GM21360 (cell line): ENCODE measurements at regions not wholly inside any gene's neighbourhood (a gene's known extent, or its start where the extent isn't known, plus 50 kb on each side); places are given as distances from the start of the nearest gene placed in this dataset.
"Not testable (repeated sequence)": the region's sequence is repeated elsewhere in the genome, so short reads cannot be mapped to it uniquely, and the experiment has no call there.

Source experiments
- ATAC-seq: cut with Tn5 transposase; IDR thresholded peaks from one replicate; pipeline ENCODE4 v1.9.1; 2021; ENCODE audit warnings: mild to moderate bottlenecking, moderate library complexity; ENCODE audit not compliant: unreplicated experiment

DNA sequence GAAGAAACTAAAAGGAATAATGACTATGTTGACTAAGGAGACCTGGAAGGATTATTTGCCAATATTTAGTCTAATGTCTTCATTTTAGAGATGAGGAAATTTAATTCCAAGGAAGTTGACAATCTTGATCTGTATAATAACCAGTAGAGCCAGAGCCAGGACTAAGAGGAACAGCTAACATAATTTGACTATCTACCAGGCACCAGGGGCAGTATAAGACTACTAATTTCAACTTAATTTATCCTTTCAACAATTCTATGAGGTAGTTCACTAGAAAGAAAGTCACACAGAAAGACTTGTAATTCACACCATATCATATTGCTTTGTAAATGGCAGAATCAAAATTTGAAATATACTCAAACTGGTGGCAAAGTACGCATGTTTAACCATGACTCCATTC is 273.0 kb upstream of the STXBP5 start:
- ATAC-seq: no peak

DNA sequence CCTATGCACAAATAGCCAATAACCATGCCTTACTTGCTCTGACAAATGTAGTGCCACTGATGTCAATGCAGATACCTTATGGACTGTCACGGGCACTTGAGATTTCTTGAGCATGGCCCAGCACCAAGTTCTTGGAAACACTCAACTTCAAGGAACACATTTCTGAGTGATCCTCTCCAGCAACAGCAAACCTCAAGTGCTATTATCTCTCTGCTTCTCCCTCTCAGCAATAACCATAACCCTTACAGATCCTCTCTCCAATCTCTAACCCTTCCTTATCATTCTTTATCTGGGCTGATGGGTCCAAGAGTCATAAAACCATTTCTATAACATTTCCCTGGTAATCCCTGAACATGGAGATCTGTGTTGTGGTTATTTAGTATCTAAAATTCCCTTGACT is 266.9 kb upstream of the STXBP5 start:
- ATAC-seq: no peak

DNA sequence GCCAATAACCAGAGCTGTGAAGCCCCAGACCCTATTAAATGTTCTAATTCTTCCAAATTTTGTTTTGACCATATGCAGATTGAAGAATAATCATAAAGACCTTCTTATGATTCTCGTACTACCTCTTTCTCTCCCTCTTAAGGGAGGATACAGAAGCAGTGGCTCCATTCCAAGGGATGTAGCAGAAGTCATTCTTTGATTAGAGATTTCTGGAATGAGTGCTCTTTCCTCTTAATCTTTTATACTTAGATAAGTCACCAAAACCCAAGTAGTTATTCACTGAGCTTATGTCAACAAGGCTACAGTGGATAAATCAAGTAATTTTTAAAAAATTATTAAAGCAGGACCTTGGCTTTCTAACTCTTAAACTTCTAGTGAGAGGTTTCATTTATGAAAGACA is 266.0 kb upstream of the STXBP5 start:
- ATAC-seq: no peak

DNA sequence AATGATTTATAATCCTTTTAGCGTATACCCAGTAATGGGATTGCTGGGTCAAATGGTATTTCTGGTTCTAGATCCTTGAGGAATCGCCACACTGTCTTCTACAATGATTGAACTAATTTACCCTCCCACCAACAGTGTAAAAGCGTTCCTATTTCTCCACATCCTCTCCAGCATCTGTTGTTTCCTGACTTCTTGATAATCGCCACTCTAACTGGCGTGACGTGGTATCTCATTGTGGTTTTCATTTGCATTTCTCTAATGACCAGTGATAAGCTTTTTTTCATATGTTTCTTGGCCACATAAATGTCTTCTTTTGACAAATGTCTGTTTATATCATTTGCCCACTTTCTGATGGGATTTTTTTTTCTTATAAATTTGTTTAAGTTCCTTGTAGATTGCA is 264.8 kb upstream of the STXBP5 start:
- not testable (repeated sequence) for ATAC-seq

DNA sequence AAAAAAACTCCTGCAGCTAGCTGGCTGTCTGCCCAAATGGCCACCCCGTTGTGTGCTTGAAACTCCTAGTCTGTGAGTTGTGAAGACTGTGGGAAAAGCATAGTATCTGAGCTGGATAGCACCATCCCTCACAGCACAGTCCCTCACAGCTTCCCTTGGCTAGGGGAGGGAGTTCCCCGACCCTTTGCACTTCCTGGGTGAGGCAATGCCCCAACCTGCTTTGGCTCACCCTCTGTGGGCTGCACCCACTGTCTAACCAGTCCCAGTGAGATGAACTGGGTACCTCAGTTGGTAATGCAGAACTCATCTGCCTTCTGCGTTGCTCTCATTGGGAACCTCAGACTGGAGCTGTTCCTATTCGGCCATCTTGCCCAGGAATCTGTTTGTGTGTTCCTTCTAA is 260.6 kb upstream of the STXBP5 start:
- ATAC-seq: no peak

DNA sequence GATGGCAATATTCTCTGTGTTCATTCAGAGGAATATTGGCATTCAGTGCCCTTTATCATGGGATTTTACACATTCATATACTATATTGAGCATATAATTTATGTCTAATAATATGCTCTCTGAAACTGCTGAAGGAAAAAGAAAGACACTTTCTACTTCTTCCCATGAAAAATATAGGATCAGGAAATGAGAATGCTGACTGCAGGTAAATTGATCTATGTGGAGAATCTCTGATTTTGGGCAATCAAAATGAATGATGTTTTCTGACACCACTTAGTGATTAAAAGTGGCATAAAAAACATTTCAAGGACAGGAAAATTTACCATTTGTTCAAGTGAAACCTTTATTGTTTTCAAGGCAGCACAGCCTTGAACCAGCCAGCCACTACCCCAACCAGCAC is 260.1 kb upstream of the STXBP5 start:
- no peak for ATAC-seq

DNA sequence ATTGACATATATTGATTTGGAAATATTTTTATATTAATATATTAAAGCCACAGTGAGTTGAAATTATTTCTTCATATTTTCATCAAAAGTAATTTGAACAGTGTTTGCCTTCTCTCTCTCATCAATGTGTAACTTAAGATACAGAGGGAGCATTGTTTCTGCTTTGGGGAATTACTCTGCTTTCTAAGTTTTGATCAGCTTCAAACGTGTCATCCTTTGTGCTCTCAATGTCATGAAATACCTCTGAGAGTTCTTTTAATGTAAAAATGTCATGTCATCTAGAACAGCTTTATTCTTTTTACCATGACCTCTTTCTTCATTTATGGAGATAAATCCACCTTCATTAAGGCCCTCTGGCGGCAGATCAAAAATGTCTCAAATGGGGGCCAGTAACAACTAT is 259.4 kb upstream of the STXBP5 start:
- no peak for ATAC-seq

DNA sequence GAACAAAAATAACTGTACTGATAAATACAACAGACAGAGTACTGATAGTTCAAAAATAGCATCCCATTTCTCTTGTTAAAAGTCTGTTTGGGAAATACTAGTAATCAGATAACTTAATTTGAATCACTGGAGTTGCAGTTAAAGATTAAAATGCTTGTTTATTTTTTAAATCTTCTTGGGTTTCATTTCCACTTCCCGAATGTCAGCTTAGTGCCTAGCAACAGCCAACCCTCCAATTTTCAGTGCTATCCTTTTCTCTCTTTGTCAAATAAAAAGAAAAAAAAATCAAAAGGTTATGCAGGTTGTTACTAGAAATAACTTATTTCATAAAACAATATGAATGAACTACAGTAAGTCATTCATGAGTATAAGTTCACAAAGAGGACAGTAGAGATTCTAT is 257.7 kb upstream of the STXBP5 start:
- no peak for ATAC-seq

DNA sequence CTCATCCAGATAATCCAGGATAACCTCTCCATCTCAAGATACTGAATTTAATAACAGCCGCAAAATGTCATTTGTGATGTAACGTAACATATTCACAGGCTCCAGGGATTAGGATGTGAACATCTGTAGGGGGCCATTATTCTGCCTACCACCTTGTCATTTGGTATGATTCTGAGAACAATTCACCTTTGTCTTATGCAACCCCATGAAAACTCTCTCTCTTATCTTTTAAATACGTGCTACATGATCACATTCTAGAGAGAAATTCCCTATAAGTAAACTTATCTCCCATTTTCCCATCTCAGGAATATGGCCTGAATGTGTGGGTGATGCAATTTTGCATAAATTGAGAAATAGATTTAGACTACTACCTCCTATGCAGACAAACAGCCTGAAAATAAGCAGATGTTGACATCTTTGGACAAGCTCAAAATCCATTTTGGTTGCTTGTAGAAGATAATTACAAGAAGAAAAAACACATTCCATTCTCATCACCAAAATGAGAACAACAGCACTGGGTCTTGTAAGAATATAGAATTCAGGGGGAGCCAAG is 255.4 kb upstream of the STXBP5 start:
- ATAC-seq: no peak

DNA sequence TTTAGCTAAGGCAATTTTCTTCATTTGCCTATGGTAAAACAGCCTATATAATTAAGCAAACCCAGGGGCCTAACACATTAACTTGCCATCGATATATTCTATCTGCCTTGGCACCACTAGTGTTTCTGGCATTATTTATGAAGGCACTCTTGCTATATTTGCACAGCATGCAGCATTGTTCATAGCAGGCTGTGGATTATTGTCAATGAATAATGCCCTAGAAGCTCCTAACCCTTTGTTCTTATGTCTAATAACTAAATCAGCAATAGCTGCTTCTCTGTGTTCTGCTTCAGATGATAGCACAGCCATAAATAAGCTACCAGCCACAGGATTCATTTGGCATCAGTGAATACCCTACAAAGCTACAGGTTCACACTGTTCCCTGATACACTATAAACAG is 254.8 kb upstream of the STXBP5 start:
- ATAC-seq: no peak

DNA sequence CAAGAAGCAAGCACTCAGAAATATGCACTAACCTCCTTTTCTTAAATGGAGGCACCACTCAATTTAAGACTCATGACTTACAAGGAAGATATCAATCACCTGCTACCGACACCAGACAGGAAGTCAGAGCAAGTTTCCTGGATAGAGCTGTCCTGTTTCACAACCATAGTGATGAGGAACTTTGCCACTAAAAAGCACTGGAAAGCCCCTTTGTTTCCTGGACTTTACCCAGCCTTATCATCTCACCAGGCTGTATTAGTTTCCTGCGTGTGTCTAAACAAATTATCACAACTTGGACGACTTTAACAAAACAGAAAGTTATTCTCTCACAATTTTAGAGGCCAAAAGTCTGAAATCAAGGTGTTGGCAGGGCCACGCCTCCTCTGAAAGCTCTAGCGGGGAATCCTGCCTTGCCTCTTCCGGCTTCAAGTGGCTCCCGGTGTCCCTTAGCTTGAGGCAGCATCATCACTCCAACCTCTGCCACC is 253.8 kb upstream of the STXBP5 start:
- ATAC-seq: no peak

DNA sequence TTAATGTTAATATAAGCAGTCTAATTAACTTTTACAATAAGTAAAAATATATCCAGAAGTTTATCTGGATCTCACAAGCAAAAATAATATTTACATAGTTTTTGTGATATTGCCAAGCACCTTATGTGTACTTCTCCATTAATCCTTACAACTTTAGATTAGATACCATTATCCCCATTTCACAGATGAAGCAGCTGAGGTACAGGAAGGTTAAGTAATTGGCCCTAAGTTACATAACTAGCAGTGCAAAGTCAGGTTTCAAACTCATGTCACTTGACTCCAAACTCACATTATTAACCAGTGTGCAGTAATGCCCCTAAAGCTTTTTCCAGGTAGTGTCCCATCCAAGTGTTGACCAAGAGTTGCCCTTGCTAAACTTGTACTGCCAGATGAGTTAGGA is 248.6 kb upstream of the STXBP5 start:
- no peak for ATAC-seq

DNA sequence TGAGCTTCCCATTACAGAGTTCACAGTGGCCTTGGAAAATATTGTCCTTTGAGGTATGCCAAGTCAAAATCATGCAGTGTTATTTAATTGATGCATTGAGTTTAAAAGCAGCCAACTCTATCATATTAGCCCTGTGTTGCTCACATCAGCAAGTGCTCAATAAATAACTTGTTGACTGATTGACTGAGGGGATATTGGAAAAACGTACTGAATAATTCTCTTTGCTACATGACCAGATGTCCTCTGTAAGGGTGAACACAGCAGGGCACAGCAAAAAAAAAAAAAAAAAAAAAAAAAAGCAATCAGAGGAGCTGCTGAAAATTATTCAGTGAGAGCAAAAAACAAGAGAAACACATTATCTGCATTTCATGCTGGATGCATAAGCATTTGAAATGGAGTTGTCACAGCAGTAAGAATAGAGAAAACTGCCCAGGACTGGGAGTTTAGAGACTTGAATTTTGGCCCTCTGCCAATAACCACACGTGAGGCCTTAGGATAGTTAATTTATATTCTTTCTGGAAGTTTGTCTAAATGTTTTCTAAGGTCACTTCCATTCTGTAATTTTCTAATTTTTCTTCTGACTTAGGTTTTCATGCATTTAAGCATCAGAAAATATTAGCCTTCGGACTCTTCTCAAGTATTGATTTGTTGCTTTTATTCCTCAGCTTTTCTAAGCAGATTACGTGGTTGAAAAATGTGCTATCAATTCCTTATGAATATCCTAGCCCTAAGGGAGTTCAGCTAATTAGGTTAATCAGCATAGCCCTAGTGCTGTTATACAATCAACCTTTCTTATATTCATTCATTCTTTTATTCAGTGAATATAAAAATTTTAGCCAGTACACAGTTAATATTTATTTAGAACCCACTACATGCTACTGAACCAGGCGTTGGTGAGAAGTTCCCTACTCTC is 246.8 kb upstream of the STXBP5 start:
- no peak for ATAC-seq

DNA sequence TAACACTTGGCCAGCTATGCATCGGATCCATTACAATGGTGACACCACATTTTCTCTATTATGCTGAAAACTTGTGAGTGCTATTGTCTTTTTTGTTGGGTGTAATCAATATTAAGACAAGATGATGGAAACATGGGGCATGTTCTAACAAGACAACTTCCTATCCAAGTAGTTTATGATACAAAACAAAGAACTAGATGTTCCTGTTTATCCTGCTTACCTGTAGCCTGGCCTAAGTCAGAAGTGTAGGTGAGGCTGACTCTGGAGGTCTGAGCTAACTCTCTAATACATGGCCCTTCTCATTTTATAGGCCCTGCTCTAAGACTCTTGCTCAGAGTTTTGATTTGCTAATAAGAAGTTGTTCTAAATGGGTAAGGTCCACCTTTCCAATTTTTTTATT is 242.4 kb upstream of the STXBP5 start:
- ATAC-seq: no peak

DNA sequence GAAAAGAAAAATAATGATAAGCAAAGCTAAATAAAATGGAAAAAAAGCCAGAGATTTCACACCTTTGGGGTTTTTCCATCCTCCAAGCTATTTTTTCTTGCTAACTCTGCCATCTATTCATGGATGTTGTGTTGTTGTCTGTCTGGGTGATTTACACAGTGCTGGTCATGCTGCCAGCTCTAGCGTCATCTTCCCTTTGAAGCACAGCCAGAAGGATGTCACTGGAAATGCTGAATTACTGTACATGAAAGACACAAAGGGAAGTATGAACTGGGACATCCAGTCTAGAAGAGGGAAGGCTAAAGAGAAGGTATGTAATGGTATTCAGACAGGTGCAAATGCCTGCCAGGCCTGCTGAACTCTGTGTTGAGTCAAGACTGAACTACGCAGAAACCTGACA is 241.9 kb upstream of the STXBP5 start:
- ATAC-seq: no peak

DNA sequence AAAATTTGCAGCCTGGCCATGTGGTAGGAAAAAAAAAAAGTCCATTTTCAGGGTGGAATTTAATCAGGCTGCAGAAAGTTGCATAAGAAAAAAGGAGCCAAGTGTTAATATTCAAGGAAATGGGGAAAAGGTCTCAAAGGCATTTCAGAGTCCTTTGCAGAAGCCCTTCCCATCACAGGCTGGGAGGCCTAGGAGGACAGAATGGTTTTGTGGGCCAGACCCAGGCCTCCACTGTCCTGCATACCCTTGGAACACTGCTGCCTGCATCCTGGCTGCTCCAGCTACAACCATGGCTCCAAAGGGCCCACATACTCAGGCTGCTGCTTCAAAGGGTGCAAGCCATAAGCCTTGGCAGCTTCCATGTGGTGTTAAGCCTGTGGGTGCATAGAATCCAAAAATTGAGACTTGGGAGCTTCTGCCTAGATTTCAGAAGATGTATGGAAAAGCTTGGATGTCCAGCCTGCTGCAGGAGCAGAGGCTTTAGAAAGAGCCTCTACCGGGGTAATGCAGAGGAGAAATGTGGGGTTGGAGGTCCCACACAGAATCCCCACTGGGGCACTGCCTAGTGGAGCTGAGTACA is 239.0 kb upstream of the STXBP5 start:
- ATAC-seq: no peak

DNA sequence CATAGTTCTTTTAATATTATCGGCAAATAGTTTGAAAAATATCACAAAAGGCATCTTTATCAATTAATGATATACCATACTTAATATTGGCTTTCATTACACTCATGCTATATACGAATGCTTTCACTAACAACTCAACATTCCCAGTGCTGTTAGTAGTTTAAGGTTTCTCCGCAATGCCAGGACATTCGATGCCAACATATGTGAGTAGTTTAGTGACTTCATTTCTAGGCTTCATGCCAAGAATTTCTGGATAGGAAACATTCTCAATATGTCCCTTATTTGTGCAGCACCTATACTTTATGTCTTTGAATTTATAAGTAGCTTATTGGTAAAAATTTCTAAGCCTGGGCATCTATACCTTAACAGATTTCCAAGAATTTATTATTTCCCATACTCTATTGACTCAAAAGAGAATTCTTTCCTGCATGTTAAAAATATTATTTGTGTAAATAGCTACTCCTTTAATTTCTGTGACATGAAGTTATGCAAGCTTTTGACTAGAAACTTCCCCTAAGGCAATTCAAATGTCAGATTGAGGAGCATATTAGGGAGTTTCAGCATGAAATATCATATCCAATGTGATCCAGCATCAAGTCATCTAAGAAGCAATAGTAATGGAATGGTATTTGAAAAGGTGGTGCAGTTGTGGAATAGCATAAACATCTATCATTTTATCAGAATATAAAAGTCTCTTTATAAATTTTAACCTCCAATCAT is 236.0 kb upstream of the STXBP5 start:
- ATAC-seq: no peak

DNA sequence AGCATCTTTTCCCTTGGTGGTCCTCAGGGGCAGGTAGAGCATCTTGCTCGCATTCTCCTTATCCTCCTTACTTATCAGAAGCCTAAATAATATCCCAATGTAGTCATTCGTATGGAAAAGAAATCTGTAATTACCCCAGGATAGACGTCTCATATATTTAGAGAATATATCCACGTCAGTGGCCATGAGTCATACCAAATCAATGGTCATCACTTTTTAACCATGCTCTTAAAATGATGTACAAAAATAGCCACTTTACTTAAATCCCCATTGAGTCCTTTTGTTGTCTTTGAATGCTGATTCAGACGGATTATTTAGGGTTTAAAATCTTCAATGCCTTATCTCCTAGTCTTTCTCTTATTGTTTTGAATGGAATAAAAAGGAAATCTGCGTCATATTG is 231.7 kb upstream of the STXBP5 start:
- ATAC-seq: no peak

DNA sequence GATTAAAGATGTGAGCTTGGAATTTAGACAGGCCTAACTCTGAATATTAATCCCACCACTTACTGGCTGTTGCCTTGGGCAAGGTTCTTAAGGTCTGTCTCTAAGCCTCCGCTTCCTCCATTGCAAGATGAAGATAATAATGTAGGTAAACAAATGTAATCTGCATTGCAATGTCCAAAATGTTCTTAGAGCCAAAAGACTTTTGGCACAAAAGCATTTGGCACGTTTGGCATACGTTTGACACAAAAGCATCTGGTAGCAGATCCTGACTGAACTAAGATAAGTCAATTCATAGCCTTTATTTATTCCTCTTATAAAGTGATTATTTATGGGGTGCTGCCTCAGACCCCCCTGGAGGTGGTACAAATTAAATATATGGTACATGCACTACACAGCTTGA is 229.9 kb upstream of the STXBP5 start:
- ATAC-seq: no peak

DNA sequence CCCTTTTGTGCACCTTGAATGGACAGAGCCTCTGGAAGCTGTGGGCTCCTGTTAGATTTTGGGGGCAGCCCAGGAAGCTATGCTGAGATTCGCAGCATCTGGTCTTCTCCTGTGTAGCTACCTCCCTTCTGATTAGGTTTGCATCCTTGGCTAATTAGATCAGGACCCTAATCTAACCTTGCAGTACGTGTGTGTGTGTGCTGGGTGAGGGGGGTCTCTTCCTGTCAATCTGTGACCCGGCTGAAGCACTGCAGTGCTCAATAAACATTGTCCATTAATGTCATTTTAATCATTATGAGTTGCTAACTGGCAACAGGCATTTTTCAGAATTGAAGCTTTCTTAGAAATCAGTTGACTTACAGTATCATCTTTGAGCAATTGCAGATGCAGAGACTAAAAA is 229.1 kb upstream of the STXBP5 start:
- no peak for ATAC-seq

DNA sequence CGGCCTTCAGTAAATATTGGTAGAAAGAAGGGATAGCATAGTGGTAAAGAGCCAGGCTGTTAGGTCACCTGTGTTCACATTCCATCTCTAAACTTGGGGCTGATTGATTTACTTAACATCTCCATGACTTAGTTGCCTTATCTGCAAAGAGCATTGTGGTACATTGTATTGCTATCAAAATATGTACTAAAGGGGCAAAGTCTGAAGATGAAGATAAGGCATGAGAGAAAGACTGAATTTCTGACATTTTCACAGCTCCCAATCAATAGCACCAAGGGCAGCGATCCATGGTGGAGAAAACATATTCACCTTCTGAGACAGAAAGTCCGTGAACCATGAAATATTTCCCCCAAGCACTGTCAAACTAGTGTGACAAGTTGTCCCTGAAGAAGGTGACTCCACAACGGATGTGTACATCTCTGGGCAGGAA is 223.3 kb upstream of the STXBP5 start:
- ATAC-seq: no peak

DNA sequence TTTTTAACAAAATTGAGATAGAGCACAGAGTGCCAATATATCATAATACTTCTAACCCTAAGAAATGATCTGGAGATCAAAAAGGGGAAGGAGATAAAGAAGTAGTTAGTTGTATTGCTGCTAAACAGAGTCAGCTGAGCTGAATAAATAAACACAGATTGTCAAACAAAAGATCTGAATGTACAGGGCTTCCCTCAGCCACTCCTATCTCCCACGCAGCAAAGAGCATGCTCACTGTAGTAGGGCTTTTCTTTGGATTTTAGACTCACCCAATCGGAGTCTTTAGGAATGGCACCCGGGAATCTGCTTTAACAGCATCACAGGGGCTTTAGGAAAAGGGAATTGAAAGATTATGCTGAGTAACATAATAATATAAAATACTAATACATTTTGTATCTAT is 222.2 kb upstream of the STXBP5 start:
- no peak for ATAC-seq
